OCI-LY1 (cell line): ENCODE measurements at regions not wholly inside any gene's neighbourhood (a gene's known extent, or its start where the extent isn't known, plus 50 kb on each side); places are given as distances from the start of the nearest gene placed in this dataset.

Experiments used
- H2AFZ ChIP-seq: fragments of 200-600 bp; sonication (generic), shearing (Covaris generic); 2 replicates; pipeline ENCODE4 v1.6.0; 2014; ENCODE audit warnings: antibody characterized with exemption, mild to moderate bottlenecking, low read length
- H3F3A ChIP-seq: fragments of 200-600 bp; sonication (generic), shearing (Covaris generic); 2 replicates; pipeline ENCODE4 v1.6.0; 2014; ENCODE audit warnings: mild to moderate bottlenecking, antibody characterized with exemption, low read length, moderate library complexity; ENCODE audit not compliant: insufficient read depth
- H3K27ac ChIP-seq: fragments of 200-600 bp; sonication (generic); 2 replicates; pipeline ENCODE4 v1.5.1; 2014; ENCODE audit warnings: low read length, mixed run types, mild to moderate bottlenecking, low read depth; ENCODE audit not compliant: poor library complexity, severe bottlenecking
- H3K27me3 ChIP-seq: fragments of 200-600 bp; sonication (generic); 2 replicates; pipeline ENCODE4 v1.6.0; 2014; ENCODE audit warnings: antibody characterized with exemption, mild to moderate bottlenecking, low read length, moderate library complexity; ENCODE audit not compliant: insufficient read depth
- H3K36me3 ChIP-seq: fragments of 200-600 bp; sonication (generic); 2 replicates; pipeline ENCODE4 v1.6.1; 2014; ENCODE audit warnings: mild to moderate bottlenecking, antibody characterized with exemption, low read length, moderate library complexity, mixed read lengths; ENCODE audit not compliant: insufficient read depth
- H3K4me1 ChIP-seq: fragments of 200-600 bp; sonication (generic); 2 replicates; pipeline ENCODE4 v1.5.1; 2014; ENCODE audit warnings: mild to moderate bottlenecking, low read length, moderate library complexity; ENCODE audit not compliant: insufficient read depth, severe bottlenecking
- H3K4me2 ChIP-seq: fragments of 200-600 bp; sonication (generic), shearing (Covaris generic); 2 replicates; pipeline ENCODE4 v1.6.1; 2014; ENCODE audit warnings: low read length
- H3K4me3 ChIP-seq: fragments of 200-600 bp; sonication (generic); 2 replicates; pipeline ENCODE4 v1.5.1; 2014; ENCODE audit warnings: low read length, low read depth, mild to moderate bottlenecking, mixed read lengths; ENCODE audit not compliant: poor library complexity, severe bottlenecking
- H3K79me2 ChIP-seq: fragments of 200-600 bp; shearing (Covaris generic); 2 replicates; pipeline ENCODE4 v1.6.1; 2016; ENCODE audit warnings: mixed run types, low read length, mixed read lengths; ENCODE audit not compliant: insufficient read depth
- H3K9ac ChIP-seq: fragments of 200-600 bp; sonication (generic), shearing (Covaris generic); 2 replicates; pipeline ENCODE4 v1.6.1; 2014; ENCODE audit warnings: mild to moderate bottlenecking, low read length, mixed read lengths
- H3K9me2 ChIP-seq: fragments of 200-600 bp; sonication (generic), shearing (Covaris generic); 2 replicates; pipeline ENCODE4 v1.6.1; 2014; ENCODE audit warnings: low read depth, mild to moderate bottlenecking, low read length, mixed read lengths
- H3K9me3 ChIP-seq: fragments of 200-600 bp; shearing (Covaris generic); 2 replicates; pipeline ENCODE4 v1.6.1; 2014; ENCODE audit warnings: low read length, mixed read lengths
- H4K20me1 ChIP-seq: fragments of 200-600 bp; sonication (generic), shearing (Covaris generic); 2 replicates; pipeline ENCODE4 v1.6.0; 2016; ENCODE audit warnings: mild to moderate bottlenecking, low read length; ENCODE audit not compliant: insufficient read depth
- CTCF ChIP-seq: fragments of 200-600 bp; sonication (generic), shearing (Covaris generic); IDR thresholded peaks from 2 replicates; pipeline ENCODE4 v1.5.1; 2017; ENCODE audit warnings: mild to moderate bottlenecking, antibody characterized with exemption, low read length, moderate library complexity, mixed read lengths
- EZH2 ChIP-seq: fragments of 200-600 bp; sonication (generic), shearing (Covaris generic); IDR thresholded peaks from 2 replicates; pipeline ENCODE4 v1.8.0; 2017; ENCODE audit warnings: borderline replicate concordance, mixed run types, mild to moderate bottlenecking, antibody characterized with exemption, low read length, moderate library complexity, mixed read lengths

- H4K20me1 ChIP-seq: no peaks in the 10 kb centered on the region
- no peaks in the 10 kb centered on the region for H3K4me1 ChIP-seq
- H3K9ac ChIP-seq: no peak overlapping the region
- H3F3A ChIP-seq: no peaks in the 10 kb centered on the region
- H3K27me3 ChIP-seq: no peaks in the 10 kb centered on the region
- H3K9me2 ChIP-seq: no peaks in the 10 kb centered on the region
- no peak overlapping the region for H2AFZ ChIP-seq
- peak; percentile 59 for TF ChIP-seq CTCF
- TF ChIP-seq EZH2: no peak
- H3K9me3 ChIP-seq: no peaks in the 10 kb centered on the region
- H3K4me2 ChIP-seq: no peak overlapping the region
- no peaks in the 10 kb centered on the region for H3K36me3 ChIP-seq
- no peaks in the 10 kb centered on the region for H3K79me2 ChIP-seq
- no peak overlapping the region for H3K27ac ChIP-seq
- H3K4me3 ChIP-seq: no peak overlapping the region
Observed at GRCh38 chr11:22920939-22921565, 60.8 kb upstream of the CCDC179 start.

- no peaks in the 10 kb centered on the region for H3K27me3 ChIP-seq
- H3K9me2 ChIP-seq: no peaks in the 10 kb centered on the region
- no peaks in the 10 kb centered on the region for H3K9me3 ChIP-seq
- H4K20me1 ChIP-seq: no peaks in the 10 kb centered on the region
- no peak overlapping the region for H2AFZ ChIP-seq
- H3F3A ChIP-seq: no peaks in the 10 kb centered on the region
- H3K4me1 ChIP-seq: no peaks in the 10 kb centered on the region
- TF ChIP-seq EZH2 (no peak), CTCF (no peak)
- H3K27ac ChIP-seq: no peak overlapping the region
- no peak overlapping the region for H3K4me3 ChIP-seq
- no peaks in the 10 kb centered on the region for H3K36me3 ChIP-seq
- H3K4me2 ChIP-seq: no peak overlapping the region
- no peaks in the 10 kb centered on the region for H3K79me2 ChIP-seq
- no peak overlapping the region for H3K9ac ChIP-seq
Observed at GRCh38 chr11:22922672-22923071, 62.4 kb upstream of the CCDC179 start.

GRCh38 chr11:22923561-22923960 is 63.3 kb upstream of the CCDC179 start:
- no peaks in the 10 kb centered on the region for H3K36me3 ChIP-seq
- no peaks in the 10 kb centered on the region for H4K20me1 ChIP-seq
- no peaks in the 10 kb centered on the region for H3K27me3 ChIP-seq
- no peaks in the 10 kb centered on the region for H3K4me1 ChIP-seq
- H2AFZ ChIP-seq: no peak overlapping the region
- H3K79me2 ChIP-seq: no peaks in the 10 kb centered on the region; the same call in 1 of the 2 replicates
- H3K9ac ChIP-seq: no peak overlapping the region
- no peaks in the 10 kb centered on the region for H3K9me2 ChIP-seq
- H3K4me2 ChIP-seq: no peak overlapping the region
- H3K4me3 ChIP-seq: no peak overlapping the region
- TF ChIP-seq EZH2 (no peak), CTCF (no peak)
- H3F3A ChIP-seq: no peaks in the 10 kb centered on the region
- H3K9me3 ChIP-seq: no peaks in the 10 kb centered on the region
- H3K27ac ChIP-seq: no peak overlapping the region
